ENCODE measurements at regions not wholly inside any gene's neighbourhood (a gene's known extent, or its start where the extent isn't known, plus 50 kb on each side); places are given as distances from the start of the nearest gene placed in this dataset.
"Not testable (repeated sequence)": the region's sequence is repeated elsewhere in the genome, so short reads cannot be mapped to it uniquely, and the experiment has no call there.

DNA sequence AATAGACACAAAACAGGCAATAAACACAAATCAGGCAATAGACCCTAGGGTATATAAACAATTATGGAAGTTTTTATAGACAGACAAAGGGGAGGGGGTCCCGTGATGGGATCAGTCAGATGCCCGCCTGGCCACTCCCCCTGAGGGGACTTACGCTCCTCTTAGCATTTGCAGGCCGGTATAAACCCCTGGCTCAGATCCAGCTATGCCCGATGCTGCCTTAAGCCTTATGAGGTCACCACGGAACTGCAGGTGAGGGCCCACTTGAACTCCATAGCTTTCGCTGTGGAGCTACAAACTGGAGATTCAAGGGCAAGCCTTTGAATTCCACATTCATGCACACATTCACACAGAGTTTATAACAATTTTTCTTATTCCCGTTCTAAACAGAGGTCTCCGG lies 340.5 kb upstream of the USP9Y start:
- Mint-ChIP-seq H3K9me3 (no peaks in the 10 kb centered on the region), H3K36me3 (no peaks in the 10 kb centered on the region), H3K4me3 (no peak overlapping the region), H3K27me3 (ENCODE audit: low read depth in 2 of 2) (no peaks in the 10 kb centered on the region), H3K4me1 (no peaks in the 10 kb centered on the region), H3K27ac (no peak overlapping the region)
- no peaks in the 10 kb centered on the region for H3K9me3 ChIP-seq (ENCODE audit: control insufficient read depth, insufficient read depth, low read length)
- no peak overlapping the region for H3K27ac ChIP-seq (ENCODE audit: low read length)
- WGBS (ENCODE audit: insufficient coverage), result 90% methylated on average over 7 of the region's 9 CpGs
- ATAC-seq, result no peak
- no peak for DNase-seq
- intact Hi-C loops (cut with micrococcal nuclease), result no loop called here
- no peaks in the 10 kb centered on the region for H3K36me3 ChIP-seq (ENCODE audit: control insufficient read depth, insufficient read depth, low read length)
- H3K27me3 ChIP-seq (ENCODE audit: control insufficient read depth, insufficient read depth, low read length), result no peaks in the 10 kb centered on the region
- TF ChIP-seq, protein P1, sequence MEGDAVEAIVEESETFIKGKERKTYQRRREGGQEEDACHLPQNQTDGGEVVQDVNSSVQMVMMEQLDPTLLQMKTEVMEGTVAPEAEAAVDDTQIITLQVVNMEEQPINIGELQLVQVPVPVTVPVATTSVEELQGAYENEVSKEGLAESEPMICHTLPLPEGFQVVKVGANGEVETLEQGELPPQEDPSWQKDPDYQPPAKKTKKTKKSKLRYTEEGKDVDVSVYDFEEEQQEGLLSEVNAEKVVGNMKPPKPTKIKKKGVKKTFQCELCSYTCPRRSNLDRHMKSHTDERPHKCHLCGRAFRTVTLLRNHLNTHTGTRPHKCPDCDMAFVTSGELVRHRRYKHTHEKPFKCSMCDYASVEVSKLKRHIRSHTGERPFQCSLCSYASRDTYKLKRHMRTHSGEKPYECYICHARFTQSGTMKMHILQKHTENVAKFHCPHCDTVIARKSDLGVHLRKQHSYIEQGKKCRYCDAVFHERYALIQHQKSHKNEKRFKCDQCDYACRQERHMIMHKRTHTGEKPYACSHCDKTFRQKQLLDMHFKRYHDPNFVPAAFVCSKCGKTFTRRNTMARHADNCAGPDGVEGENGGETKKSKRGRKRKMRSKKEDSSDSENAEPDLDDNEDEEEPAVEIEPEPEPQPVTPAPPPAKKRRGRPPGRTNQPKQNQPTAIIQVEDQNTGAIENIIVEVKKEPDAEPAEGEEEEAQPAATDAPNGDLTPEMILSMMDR (IDR thresholded peaks at IDR 0.05), result no peak
- no peaks in the 10 kb centered on the region for H3K4me1 ChIP-seq (ENCODE audit: control insufficient read depth, insufficient read depth, low read length)
- H3K4me3 ChIP-seq (ENCODE audit: low read length), result no peak overlapping the region

DNA sequence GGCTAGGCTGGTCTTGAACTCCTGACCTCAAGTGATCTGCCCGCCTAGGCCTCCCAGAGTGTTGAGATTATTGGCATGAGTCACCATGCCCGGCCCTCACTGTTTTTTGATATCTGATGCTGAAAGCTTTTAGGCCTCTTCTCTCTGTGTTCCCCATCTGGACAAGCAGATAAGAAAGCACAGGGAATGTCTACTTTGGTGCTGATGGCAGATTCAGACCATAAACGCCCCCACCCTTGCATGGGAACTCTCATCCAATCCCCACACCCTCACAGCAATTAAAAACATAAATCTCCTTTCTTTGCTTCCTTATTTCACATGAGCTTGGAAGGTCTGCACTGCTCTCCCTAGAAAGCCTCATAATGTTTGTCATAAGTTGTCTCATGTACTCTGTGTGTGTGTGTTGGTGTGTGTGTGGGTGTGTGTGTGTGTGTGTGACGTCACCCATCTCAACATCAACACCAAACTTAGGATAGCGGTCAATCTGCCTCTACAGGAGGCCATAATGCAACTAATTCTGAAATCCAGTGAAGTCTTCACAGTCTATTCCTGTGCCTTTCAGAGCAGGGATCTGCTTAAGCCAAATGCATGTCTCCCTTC lies 335.6 kb upstream of the USP9Y start:
- H3K9me3 Mint-ChIP-seq, result no peaks in the 10 kb centered on the region
- no peaks in the 10 kb centered on the region for H3K27me3 ChIP-seq (ENCODE audit: control insufficient read depth, insufficient read depth, low read length)
- no peak overlapping the region for H3K27ac ChIP-seq (ENCODE audit: low read length)
- H3K4me1 Mint-ChIP-seq, result peaks cover 0 to 5% of the 10 kb centered on the region in 2 donors
- intact Hi-C loops (cut with micrococcal nuclease), result no loop called here
- no peak overlapping the region for H3K4me3 ChIP-seq (ENCODE audit: low read length)
- H3K27ac Mint-ChIP-seq, result no peak overlapping the region
- no peaks in the 10 kb centered on the region for H3K4me1 ChIP-seq (ENCODE audit: control insufficient read depth, insufficient read depth, low read length)
- no peaks in the 10 kb centered on the region for H3K9me3 ChIP-seq (ENCODE audit: control insufficient read depth, insufficient read depth, low read length)
- no peak overlapping the region for H3K4me3 Mint-ChIP-seq
- DNase-seq, result no peak
- ATAC-seq, result no peak
- 60% methylated on average over 4 of the region's 5 CpGs for WGBS (ENCODE audit: insufficient coverage)
- no peaks in the 10 kb centered on the region for H3K27me3 Mint-ChIP-seq (ENCODE audit: low read depth in 2 of 2)
- TF ChIP-seq, protein P1 (IDR thresholded peaks at IDR 0.05), result no peak
- H3K36me3 Mint-ChIP-seq, result no peaks in the 10 kb centered on the region
- H3K36me3 ChIP-seq (ENCODE audit: control insufficient read depth, insufficient read depth, low read length), result no peaks in the 10 kb centered on the region

DNA sequence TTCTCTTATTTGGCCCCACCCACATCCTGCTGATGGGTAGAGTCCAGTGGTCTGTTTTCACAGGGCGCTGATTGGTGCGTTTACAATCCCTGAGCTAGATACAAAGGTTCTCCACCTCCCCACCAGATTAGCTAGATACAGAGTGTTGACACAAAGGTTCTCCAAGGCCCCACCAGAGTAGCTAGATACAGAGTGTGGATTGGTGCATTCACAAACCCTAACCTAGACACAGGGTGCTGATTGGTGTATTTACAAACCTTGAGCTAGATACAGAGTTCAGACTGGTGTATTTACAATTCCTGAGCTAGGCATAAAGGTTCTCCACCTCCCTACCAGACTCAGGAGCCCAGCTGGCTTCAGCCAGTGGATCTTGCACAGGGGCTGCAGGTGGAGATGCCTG lies 326.4 kb upstream of the USP9Y start:
- H3K4me1 ChIP-seq (ENCODE audit: control insufficient read depth, insufficient read depth, low read length); H3K27ac Mint-ChIP-seq; H3K9me3 Mint-ChIP-seq; H3K4me1 Mint-ChIP-seq; H3K27me3 ChIP-seq (ENCODE audit: control insufficient read depth, insufficient read depth, low read length); intact Hi-C loops (cut with micrococcal nuclease); ATAC-seq; H3K4me3 ChIP-seq (ENCODE audit: low read length); H3K27ac ChIP-seq (ENCODE audit: low read length); H3K4me3 Mint-ChIP-seq; H3K36me3 Mint-ChIP-seq; H3K9me3 ChIP-seq (ENCODE audit: control insufficient read depth, insufficient read depth, low read length); H3K27me3 Mint-ChIP-seq (ENCODE audit: low read depth in 2 of 2); H3K36me3 ChIP-seq (ENCODE audit: control insufficient read depth, insufficient read depth, low read length); DNase-seq: not testable (repeated sequence)
- WGBS (ENCODE audit: insufficient coverage), result no CpG with 5 or more reads among the region's 2 CpGs

DNA sequence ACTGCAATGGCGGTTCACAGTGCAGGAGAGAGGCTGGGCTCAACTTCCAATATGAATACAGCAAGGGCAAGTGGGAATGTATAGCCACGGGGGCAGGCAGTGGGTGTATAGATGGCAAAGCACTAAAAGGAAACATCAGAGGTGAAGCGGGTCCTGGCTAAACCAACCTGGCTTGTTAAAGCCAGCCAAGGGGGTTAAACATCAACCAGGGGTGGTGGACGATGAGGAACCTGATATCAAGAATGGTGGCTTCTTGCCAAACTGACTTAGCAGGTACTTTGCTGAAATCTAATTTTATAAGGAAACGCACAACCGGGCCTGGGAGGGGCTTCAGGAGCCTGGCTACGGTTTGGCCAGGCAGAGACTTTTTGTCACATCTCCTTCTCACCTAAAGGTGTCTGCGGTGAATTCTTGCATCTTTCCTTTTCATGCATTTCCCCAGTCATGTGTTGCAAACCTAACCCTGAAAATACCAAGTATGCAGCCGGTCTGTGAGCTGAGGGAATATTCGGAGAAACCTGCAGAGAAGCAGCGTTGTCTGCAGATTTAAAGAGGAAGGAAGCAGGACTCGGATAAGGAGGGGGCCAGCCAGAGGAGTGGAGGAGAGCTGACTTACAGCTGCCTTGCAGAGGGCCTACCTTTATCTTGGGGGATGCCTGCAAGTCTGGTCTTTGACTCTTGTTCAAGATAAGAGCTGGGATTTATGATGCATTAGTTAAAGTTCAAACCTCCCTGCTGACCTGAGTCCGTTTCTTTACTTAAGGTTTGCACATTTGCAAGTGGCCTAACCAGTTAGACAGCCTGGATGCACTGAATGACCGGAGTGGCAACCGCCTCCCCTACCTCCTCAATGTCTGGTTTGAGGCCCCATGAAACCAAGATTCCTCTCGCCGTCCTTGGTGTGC lies 309.1 kb upstream of the USP9Y start:
- H3K4me1 ChIP-seq (ENCODE audit: control insufficient read depth, insufficient read depth, low read length), result peaks cover 21% of the 10 kb centered on the region
- H3K4me3 ChIP-seq (ENCODE audit: low read length); H3K9me3 Mint-ChIP-seq; H3K36me3 ChIP-seq (ENCODE audit: control insufficient read depth, insufficient read depth, low read length); H3K27me3 ChIP-seq (ENCODE audit: control insufficient read depth, insufficient read depth, low read length); H3K9me3 ChIP-seq (ENCODE audit: control insufficient read depth, insufficient read depth, low read length); H3K36me3 Mint-ChIP-seq; H3K27me3 Mint-ChIP-seq (ENCODE audit: low read depth in 2 of 2); intact Hi-C loops (cut with micrococcal nuclease); H3K4me3 Mint-ChIP-seq; H3K27ac ChIP-seq (ENCODE audit: low read length): not testable (repeated sequence)
- 29% methylated on average over 15 of the region's 17 CpGs for WGBS (ENCODE audit: insufficient coverage)
- Mint-ChIP-seq H3K27ac (peak overlapping the region in 1 of 2 donors; percentile 53), H3K4me1 (peaks cover 0 to 27% of the 10 kb centered on the region in 2 donors)
- peak; percentile 72 to 90 (median 84) for ATAC-seq
- DNase-seq, result peak; percentile 14 to 17

All from natural killer cell (primary cell).